ENCODE measurements at regions not wholly inside any gene's neighbourhood (a gene's known extent, or its start where the extent isn't known, plus 50 kb on each side); places are given as distances from the start of the nearest gene placed in this dataset.

- DNase-seq = no peak
These were observed 54.4 kb downstream of the UNCX start for GRCh38 chr7:1286946-1287645.

- DNase-seq = no peak
These were observed 55.1 kb downstream of the UNCX start for GRCh38 chr7:1287752-1288201.

DNA sequence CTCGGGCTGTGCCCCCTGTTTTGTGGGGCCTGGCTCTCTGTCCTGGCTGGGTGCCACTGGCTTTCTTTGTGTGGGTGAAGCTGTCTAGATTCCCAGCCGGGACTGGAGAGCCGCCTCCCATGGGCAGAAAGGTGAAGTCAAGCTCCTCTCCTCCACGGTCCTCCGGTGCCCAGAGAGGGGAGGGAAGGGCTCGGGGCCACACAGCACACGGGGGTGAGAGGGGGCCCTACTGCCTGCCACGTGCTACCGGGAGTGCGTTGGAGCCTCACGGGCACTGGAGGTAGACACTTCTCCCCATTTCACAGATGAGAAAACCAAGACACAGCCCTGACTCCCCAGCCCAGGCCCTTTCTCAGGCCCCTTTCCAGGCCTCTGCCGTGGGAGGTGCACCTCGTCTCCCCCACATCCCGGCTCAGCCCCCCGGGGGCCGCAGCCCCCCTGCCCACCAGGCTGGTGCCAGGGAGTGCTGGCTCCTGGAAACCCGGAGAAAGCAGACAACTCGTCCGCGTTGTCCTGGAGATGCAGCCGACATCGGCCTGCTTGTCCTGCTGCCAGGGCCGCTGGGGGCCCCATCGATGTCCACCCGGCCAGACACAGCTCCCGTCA lies 55.8 kb downstream of the UNCX start:
- DNase-seq = no peak

GRCh38 chr7:1288996-1289551 lies 56.4 kb downstream of the UNCX start:
- no peak for DNase-seq

DNA sequence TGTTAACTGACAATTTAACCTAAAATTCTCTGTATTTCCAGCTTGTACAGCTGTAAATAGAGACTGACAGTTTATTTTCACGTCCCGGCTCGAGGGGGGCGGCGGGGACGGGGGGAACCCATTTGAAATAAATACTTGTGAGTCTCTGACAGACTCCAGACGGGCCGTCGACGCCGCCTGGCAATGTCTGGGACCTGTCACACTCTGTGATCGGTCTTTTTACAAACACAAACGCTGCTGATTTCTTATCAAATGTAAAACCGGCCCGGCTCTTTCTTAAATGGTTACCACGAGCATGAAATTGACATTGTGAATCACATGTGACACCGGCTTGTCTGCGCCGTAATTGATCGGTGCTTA lies 57.0 kb downstream of the UNCX start:
- DNase-seq = no peak

DNA sequence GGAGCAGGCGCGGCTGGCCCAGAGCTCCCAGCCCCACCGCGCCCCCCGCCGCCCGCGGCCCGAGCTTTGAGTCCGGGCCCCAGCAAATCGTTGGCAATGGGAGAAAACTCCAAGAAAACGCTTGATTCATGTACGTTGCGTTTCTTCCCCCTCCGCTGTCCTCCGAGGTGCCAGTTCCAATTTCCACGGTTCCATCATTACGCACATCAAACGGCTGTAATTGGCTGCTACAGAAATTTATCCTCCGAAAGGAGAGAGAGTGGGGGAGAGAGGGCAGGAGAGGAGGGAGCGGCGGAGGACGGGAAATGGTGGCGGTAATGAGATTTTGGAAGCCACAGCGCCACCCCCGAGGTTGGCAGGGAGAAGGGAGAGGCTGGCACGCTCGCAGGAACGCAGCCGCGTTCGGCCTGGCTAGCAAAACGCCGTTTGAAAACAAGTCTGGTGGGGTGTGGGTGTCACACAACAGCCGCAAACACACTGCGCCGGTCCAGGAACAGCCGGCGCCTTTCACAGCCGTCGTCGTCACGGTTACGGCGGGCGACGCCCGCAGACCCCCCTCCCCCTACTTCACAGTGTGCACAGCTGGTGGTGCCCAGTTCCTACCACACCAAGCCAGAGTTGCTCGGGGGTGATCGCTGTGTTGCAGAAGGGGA lies 57.5 kb downstream of the UNCX start:
- DNase-seq = peak; percentile 87

- peak; percentile 35 for DNase-seq
These were observed 58.1 kb downstream of the UNCX start for GRCh38 chr7:1290679-1291356.

- DNase-seq = no peak
These were observed 58.7 kb downstream of the UNCX start for GRCh38 chr7:1291357-1291689.

DNA sequence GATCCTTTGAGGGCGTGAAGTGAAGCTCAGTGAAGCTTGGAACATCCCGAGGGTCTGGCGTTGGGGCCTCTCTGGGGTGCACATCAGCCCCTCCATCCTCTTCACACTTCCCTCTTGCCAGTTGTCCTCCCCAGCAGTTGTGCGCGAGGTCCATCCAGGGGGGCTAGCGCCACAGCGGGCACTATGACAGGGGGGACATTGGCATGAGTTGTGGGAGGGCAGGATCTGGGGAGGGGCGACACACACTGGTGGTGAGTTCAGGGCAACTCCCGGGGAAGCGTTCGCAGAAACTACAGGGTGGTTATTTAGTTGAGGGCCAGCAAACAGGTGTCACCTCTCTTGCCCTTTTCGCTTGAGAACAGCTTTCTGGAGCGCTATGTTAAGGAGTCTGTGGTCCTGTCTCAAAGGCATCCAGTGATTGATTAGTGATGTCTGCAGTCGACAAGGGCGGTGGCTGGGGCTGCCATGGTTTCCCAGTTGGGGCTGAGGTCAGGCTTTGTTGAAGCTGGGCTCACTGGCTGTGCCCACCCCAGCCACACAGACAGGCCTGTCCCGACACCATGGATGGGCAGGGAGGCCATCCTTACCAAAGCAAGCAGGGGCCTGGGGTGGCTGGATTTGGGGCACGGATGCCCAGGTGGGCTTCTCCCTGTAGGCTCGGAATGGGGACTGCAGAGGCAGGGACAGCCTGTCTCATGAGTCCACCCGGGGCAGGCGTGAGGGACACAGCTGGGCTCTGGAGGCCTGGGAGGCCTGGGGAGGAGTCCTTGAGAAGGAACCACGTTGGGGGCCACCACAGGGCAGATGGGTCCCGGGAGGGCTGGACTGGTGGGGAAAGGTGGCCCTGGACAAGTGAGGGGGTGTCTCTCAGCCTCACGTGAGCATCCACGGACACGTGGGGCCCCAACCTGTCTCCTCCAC lies 59.4 kb downstream of the UNCX start:
- DNase-seq = no peak

DNA sequence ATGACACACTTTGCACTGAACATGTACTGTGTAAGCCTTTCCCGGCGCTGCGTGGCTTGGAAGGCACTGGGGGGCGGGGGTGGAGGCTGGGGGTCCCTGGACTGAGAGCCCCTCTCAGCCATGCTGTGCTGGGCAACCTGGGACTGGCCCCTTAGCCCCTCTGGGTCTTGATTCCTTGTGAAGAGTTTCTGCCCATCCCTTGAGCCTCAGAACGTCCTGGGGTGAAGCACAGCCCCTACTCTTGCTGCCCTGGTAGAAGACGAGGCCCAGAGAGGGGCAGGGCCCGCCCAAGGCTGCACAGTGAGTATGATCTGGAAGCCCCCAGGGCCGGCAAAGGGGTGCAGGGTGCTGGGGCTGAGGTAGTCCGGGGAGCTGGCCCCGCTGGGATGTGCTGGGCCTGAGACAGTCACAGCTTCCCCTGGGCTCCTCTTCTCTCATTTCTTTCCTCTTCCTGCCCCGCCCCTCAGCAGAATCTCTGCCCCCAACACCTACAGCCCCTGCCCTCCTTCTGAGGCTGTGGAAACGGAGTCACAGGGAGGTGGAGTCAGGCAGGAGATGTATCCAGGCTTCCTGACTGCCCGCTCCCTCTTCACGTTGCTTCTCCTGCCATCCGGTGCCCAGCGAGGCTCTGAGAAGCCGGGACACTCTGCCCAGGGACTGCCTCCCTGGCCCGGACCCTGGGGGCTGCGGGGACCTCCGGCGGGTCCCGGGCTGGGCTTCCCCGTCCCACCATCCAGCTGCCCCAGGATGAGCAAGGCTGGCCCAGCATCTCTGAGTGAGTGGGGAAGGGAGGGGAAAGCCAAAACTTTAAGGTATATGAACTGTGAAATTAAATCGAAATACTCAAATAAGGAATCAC lies 60.5 kb downstream of the UNCX start:
- no peak for DNase-seq

- no peak for DNase-seq
These were observed 61.3 kb downstream of the UNCX start for GRCh38 chr7:1293950-1294411.

GRCh38 chr7:1295776-1296355 lies 63.2 kb downstream of the UNCX start:
- no peak for DNase-seq

GRCh38 chr7:1296356-1296981 lies 63.8 kb downstream of the UNCX start:
- DNase-seq = no peak

GRCh38 chr7:1297017-1297960 lies 64.6 kb downstream of the UNCX start:
- no peak for DNase-seq

- no peak for DNase-seq
These were observed 65.6 kb downstream of the UNCX start for GRCh38 chr7:1298051-1298930.

DNA sequence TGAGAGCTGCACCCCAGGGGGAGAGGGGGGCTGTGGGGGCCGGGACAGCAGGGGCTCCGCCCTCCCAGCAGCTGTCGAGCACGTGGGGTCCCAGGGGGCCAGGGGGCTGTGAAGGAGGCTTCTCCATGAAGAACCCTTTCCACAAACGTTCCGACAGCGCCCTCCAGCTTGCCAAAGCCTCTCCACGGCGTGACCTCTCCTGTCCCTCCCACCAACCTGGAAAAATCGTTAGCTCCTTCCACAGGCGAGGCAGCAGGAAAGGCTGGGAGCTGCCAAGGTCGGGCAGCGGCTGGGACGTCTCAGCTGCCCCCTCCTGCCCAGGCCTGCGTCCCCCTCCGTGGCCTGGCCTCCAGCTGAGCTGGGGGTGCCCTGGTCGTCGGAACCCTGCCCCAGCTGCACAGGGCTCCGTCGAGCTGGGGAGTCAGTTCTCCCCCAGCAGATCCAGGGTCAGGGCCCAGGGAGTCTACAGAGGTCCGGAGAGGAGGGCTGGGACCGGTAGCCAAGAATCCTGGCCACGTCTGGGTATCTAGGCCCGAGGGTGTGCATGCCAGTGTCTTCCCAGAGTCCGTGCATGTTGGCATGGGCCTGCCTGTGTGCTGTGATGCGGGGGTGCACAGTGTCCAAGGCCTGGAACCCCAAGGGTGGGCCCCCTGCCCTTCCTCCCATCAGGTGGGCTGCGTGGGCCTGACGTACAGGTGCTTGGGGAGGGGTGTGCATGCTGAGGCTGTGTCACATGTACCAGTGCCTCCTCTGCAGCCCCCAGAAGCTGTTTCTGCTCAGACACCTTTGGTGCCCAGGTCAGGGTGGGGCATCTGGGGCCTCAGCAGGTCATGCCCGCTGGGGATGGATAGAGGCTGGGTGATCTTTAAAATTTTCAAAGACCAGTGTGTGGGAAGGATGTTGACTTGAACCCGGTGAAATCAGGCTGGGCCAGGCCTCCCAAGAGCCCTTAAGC lies 66.5 kb downstream of the UNCX start:
- DNase-seq = no peak

- DNase-seq = no peak
These were observed 67.5 kb downstream of the UNCX start for GRCh38 chr7:1300206-1300605.

Data from NCI-H1105 treated with DMSO at 0.1 percent for 48 hours (cell line).